Brain microvascular endothelial cell (primary cell): ENCODE measurements at regions not wholly inside any gene's neighbourhood (a gene's known extent, or its start where the extent isn't known, plus 50 kb on each side); places are given as distances from the start of the nearest gene placed in this dataset.
A peak's percentile ranks its signal among the peaks of the same experiment; 100 is the strongest.

Source experiments
- DNase-seq: peaks from one replicate; pipeline ENCODE4 v3.0.0-alpha.2; 2020
- H3K27ac ChIP-seq: fragments of 250-450 bp; sonication (Bioruptor Pico); 2 replicates; pipeline ENCODE4 v1.5.1; 2020; ENCODE audit warnings: mild to moderate bottlenecking, moderate library complexity
- H3K27me3 ChIP-seq: fragments of 250-450 bp; sonication (Bioruptor Pico); replicated peaks from 2 replicates; pipeline ENCODE4 v1.5.1; 2020; ENCODE audit warnings: mild to moderate bottlenecking
- H3K36me3 ChIP-seq: fragments of 250-450 bp; sonication (Bioruptor Pico); replicated peaks from 2 replicates; pipeline ENCODE4 v1.5.1; 2020; ENCODE audit warnings: mild to moderate bottlenecking
- H3K4me3 ChIP-seq: 2 replicates; pipeline ENCODE4 v1.5.1; 2011; ENCODE audit warnings: low read depth, mild to moderate bottlenecking, control low read depth, low read length, moderate library complexity
- CTCF ChIP-seq: IDR thresholded peaks from 2 replicates; pipeline ENCODE4 v1.5.1; 2011; ENCODE audit warnings: low read depth, mild to moderate bottlenecking, moderate library complexity, low read length, control low read depth, inconsistent platforms; ENCODE audit errors: missing control alignments
- in situ Hi-C: cut with HindIII; loops from 2 replicates; pipeline ENCODE4 v1.10.0; 2017; ENCODE audit warnings: low sequenced_read_pairs, low pct_ligation_motif_present

GRCh38 chr15:38076786-38077185 is 142.3 kb downstream of the TMCO5A start:
- H3K27ac ChIP-seq = no peak overlapping the region
- in situ Hi-C loops = no loop called here
- no peak for DNase-seq
- no peaks in the 10 kb centered on the region for H3K36me3 ChIP-seq
- no peak for TF ChIP-seq CTCF
- H3K4me3 ChIP-seq = no peak overlapping the region
- H3K27me3 ChIP-seq = no peaks in the 10 kb centered on the region

- H3K27ac ChIP-seq = no peak overlapping the region
- H3K27me3 ChIP-seq = no peaks in the 10 kb centered on the region
Measured at GRCh38 chr15:38079236-38079635, 144.8 kb downstream of the TMCO5A start.

GRCh38 chr15:38080651-38081275 is 146.3 kb downstream of the TMCO5A start:
- in situ Hi-C loops = no loop called here
- peak; percentile 32 for DNase-seq
- H3K36me3 ChIP-seq = no peaks in the 10 kb centered on the region
- no peak for TF ChIP-seq CTCF
- no peak overlapping the region for H3K4me3 ChIP-seq
- no peak overlapping the region for H3K27ac ChIP-seq
- no peaks in the 10 kb centered on the region for H3K27me3 ChIP-seq

More at GRCh38 chr15:38079236-38079635, 144.8 kb downstream of the TMCO5A start:
- Histone ChIP-seq H3K36me3 (no peaks in the 10 kb centered on the region), H3K4me3 (no peak overlapping the region)
- in situ Hi-C loops = no loop called here
- no peak for DNase-seq
- TF ChIP-seq CTCF = no peak

- DNase-seq = peak; percentile 49
- Histone ChIP-seq H3K27me3 (no peaks in the 10 kb centered on the region), H3K36me3 (no peaks in the 10 kb centered on the region), H3K4me3 (no peak overlapping the region), H3K27ac (no peak overlapping the region)
- in situ Hi-C loops = no loop called here
- no peak for TF ChIP-seq CTCF
Measured at GRCh38 chr15:38084289-38084688, 149.8 kb downstream of the TMCO5A start.

GRCh38 chr15:38085114-38085513 is 150.7 kb downstream of the TMCO5A start:
- DNase-seq = no peak
- TF ChIP-seq CTCF = no peak

More at GRCh38 chr15:38085114-38085513, 150.7 kb downstream of the TMCO5A start:
- Histone ChIP-seq H3K27ac (no peak overlapping the region), H3K27me3 (no peaks in the 10 kb centered on the region), H3K36me3 (no peaks in the 10 kb centered on the region), H3K4me3 (no peak overlapping the region)
- in situ Hi-C loops = no loop called here
